Nephron progenitor cell (in vitro differentiated cells): ENCODE measurements at regions not wholly inside any gene's neighbourhood (a gene's known extent, or its start where the extent isn't known, plus 50 kb on each side); places are given as distances from the start of the nearest gene placed in this dataset.

ENCODE experiments used
- DNase-seq: peaks from one replicate; pipeline ENCODE4 v3.0.0; 2021
- H3K27ac Mint-ChIP-seq: 2 replicates; pipeline ENCODE4 v1.8.0; 2021; ENCODE audit warnings: mild to moderate bottlenecking, moderate library complexity, mixed read lengths
- H3K27me3 Mint-ChIP-seq: 2 replicates; pipeline ENCODE4 v1.8.0; 2021; ENCODE audit warnings: mild to moderate bottlenecking, low read depth, mixed read lengths; ENCODE audit not compliant: poor library complexity
- H3K36me3 Mint-ChIP-seq: 2 replicates; pipeline ENCODE4 v1.8.0; 2021; ENCODE audit warnings: low read depth, mixed read lengths
- H3K4me1 Mint-ChIP-seq: 2 replicates; pipeline ENCODE4 v1.8.0; 2021; ENCODE audit warnings: mixed read lengths
- H3K4me3 Mint-ChIP-seq: 2 replicates; pipeline ENCODE4 v1.8.0; 2021; ENCODE audit warnings: mild to moderate bottlenecking, moderate library complexity, mixed read lengths
- H3K9me3 Mint-ChIP-seq: 2 replicates; pipeline ENCODE4 v1.8.0; 2021; ENCODE audit warnings: mild to moderate bottlenecking, moderate library complexity, mixed read lengths
- TF ChIP-seq, protein P1 (sequence below): fragments of 200-600 bp; sonication (generic); IDR thresholded peaks from 2 replicates; pipeline ENCODE4 v1.5.0; 2021; ENCODE audit warnings: antibody characterized with exemption

DNA sequence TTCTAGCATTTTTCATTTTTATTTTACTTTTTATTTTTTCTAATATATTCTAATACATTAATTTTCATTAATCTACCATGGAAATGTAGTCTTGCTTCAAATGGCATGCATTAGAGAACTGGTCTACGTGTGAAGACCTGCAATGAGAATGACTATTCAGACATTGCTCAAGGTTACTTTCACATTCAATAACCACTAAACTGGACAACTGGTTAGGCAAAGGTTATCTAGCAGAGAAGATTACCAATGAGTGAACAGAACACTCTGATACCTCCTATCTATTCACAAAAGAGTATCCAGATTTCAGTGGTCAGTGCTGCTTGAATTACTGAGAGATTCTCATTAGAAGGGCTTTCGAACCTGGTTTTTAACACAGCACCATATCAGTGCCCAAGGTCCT, 58.9 kb upstream of the ARHGAP24 start:
- Mint-ChIP-seq H3K27me3 (peaks cover 5% of the 10 kb centered on the region), H3K36me3 (no peaks in the 10 kb centered on the region), H3K27ac (no peak overlapping the region), H3K4me3 (no peak overlapping the region), H3K4me1 (peaks cover 20% of the 10 kb centered on the region), H3K9me3 (no peaks in the 10 kb centered on the region)
- TF ChIP-seq, protein P1, sequence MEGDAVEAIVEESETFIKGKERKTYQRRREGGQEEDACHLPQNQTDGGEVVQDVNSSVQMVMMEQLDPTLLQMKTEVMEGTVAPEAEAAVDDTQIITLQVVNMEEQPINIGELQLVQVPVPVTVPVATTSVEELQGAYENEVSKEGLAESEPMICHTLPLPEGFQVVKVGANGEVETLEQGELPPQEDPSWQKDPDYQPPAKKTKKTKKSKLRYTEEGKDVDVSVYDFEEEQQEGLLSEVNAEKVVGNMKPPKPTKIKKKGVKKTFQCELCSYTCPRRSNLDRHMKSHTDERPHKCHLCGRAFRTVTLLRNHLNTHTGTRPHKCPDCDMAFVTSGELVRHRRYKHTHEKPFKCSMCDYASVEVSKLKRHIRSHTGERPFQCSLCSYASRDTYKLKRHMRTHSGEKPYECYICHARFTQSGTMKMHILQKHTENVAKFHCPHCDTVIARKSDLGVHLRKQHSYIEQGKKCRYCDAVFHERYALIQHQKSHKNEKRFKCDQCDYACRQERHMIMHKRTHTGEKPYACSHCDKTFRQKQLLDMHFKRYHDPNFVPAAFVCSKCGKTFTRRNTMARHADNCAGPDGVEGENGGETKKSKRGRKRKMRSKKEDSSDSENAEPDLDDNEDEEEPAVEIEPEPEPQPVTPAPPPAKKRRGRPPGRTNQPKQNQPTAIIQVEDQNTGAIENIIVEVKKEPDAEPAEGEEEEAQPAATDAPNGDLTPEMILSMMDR = no peak
- no peak for DNase-seq

DNA sequence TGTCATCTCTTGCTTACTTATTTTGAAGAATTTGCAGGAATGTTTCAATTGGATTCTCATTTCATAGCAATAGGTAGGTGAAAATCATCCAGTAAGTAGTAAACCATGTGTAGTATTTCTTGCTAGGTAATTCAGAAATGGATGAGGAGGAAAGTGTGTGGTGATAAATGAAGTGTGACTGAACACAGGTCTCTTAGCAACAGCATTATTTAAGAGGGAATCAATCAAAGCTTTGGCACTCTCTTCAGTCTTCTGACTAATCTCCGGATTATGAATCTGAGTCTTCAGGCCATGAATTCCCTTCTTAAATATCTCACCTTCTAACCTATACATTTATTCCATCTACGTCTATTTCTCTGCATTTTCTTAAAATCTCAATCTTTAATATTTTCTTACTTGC, 55.8 kb upstream of the ARHGAP24 start:
- Mint-ChIP-seq H3K4me1 (peaks cover 21% of the 10 kb centered on the region), H3K27ac (no peak overlapping the region), H3K36me3 (no peaks in the 10 kb centered on the region), H3K9me3 (no peaks in the 10 kb centered on the region), H3K4me3 (no peak overlapping the region), H3K27me3 (peaks cover 5% of the 10 kb centered on the region)
- TF ChIP-seq, protein P1 = no peak
- no peak for DNase-seq

GRCh38 chr4:85420831-85421230, 54.1 kb upstream of the ARHGAP24 start:
- TF ChIP-seq, protein P1 = no peak
- no peak overlapping the region for H3K27ac Mint-ChIP-seq

GRCh38 chr4:85423431-85423830, 51.5 kb upstream of the ARHGAP24 start:
- peaks cover 21% of the 10 kb centered on the region for H3K4me1 Mint-ChIP-seq
- no peaks in the 10 kb centered on the region for H3K9me3 Mint-ChIP-seq
- no peak overlapping the region for H3K27ac Mint-ChIP-seq
- H3K36me3 Mint-ChIP-seq = no peaks in the 10 kb centered on the region
- no peak for DNase-seq
- H3K27me3 Mint-ChIP-seq = no peaks in the 10 kb centered on the region
- TF ChIP-seq, protein P1 = no peak
- no peak overlapping the region for H3K4me3 Mint-ChIP-seq

More at GRCh38 chr4:85420831-85421230, 54.1 kb upstream of the ARHGAP24 start:
- Mint-ChIP-seq H3K36me3 (no peaks in the 10 kb centered on the region), H3K4me1 (peaks cover 21% of the 10 kb centered on the region), H3K4me3 (no peak overlapping the region), H3K27me3 (peaks cover 5% of the 10 kb centered on the region), H3K9me3 (no peaks in the 10 kb centered on the region)
- DNase-seq = peak; percentile 6
